ENCODE measurements at regions not wholly inside any gene's neighbourhood (a gene's known extent, or its start where the extent isn't known, plus 50 kb on each side); places are given as distances from the start of the nearest gene placed in this dataset.

- H3K4me3 ChIP-seq (ENCODE audit: low read depth, low read length, poor library complexity, severe bottlenecking): no peak overlapping the region
- DNase-seq (ENCODE audit: low spot score): no peak
- ChIA-PET POLR2A (ENCODE audit: low non-redundant PET) (no interaction called here), CTCF (no interaction called here)
- no peaks in the 10 kb centered on the region for H3K9me3 ChIP-seq (ENCODE audit: low read depth, low read length, poor library complexity, severe bottlenecking)
- no peaks in the 10 kb centered on the region for H3K36me3 ChIP-seq (ENCODE audit: insufficient read depth, low read length, poor library complexity, severe bottlenecking)
- H3K27me3 ChIP-seq (replicated peaks; ENCODE audit: insufficient read depth, low read depth, low read length, poor library complexity): no peaks in the 10 kb centered on the region
- no peak overlapping the region for H3K27ac ChIP-seq (ENCODE audit: low read depth, low read length, poor library complexity, severe bottlenecking)
- TF ChIP-seq EZH2 (IDR thresholded peaks at IDR 0.05; ENCODE audit: borderline replicate concordance, low read depth, low read length, poor library complexity, severe bottlenecking) (no peak), CTCF (conservative IDR thresholded peaks at IDR 0.05; ENCODE audit: low read depth, low read length) (no peak)
- no TSS peak for BruUV-seq (replicated peaks)
- intact Hi-C loops (cut with micrococcal nuclease; ENCODE audit: unreplicated experiment): no loop called here
- peaks cover 14% of the 10 kb centered on the region for H3K4me1 ChIP-seq (ENCODE audit: insufficient read depth, low read length, poor library complexity, severe bottlenecking)
Measured at GRCh38 chr15:47431501-47431900, 285.8 kb upstream of the SEMA6D start.

- intact Hi-C loops (cut with micrococcal nuclease; ENCODE audit: unreplicated experiment): no loop called here
- Histone ChIP-seq H3K9me3 (ENCODE audit: low read depth, low read length, poor library complexity, severe bottlenecking) (no peaks in the 10 kb centered on the region), H3K4me3 (ENCODE audit: low read depth, low read length, poor library complexity, severe bottlenecking) (no peak overlapping the region), H3K27me3 (replicated peaks; ENCODE audit: insufficient read depth, low read depth, low read length, poor library complexity) (no peaks in the 10 kb centered on the region), H3K36me3 (ENCODE audit: insufficient read depth, low read length, poor library complexity, severe bottlenecking) (no peaks in the 10 kb centered on the region), H3K4me1 (ENCODE audit: insufficient read depth, low read length, poor library complexity, severe bottlenecking) (peaks cover 1% of the 10 kb centered on the region), H3K27ac (ENCODE audit: low read depth, low read length, poor library complexity, severe bottlenecking) (no peak overlapping the region)
- POLR2A ChIA-PET (ENCODE audit: low non-redundant PET): no interaction called here
- DNase-seq (ENCODE audit: low spot score): no peak
- BruUV-seq (replicated peaks): no TSS peak
- CTCF ChIA-PET: no interaction called here
- TF ChIP-seq CTCF (conservative IDR thresholded peaks at IDR 0.05; ENCODE audit: low read depth, low read length) (no peak), EZH2 (IDR thresholded peaks at IDR 0.05; ENCODE audit: borderline replicate concordance, low read depth, low read length, poor library complexity, severe bottlenecking) (no peak)
Measured at GRCh38 chr15:47432826-47433225, 284.5 kb upstream of the SEMA6D start.

DNA sequence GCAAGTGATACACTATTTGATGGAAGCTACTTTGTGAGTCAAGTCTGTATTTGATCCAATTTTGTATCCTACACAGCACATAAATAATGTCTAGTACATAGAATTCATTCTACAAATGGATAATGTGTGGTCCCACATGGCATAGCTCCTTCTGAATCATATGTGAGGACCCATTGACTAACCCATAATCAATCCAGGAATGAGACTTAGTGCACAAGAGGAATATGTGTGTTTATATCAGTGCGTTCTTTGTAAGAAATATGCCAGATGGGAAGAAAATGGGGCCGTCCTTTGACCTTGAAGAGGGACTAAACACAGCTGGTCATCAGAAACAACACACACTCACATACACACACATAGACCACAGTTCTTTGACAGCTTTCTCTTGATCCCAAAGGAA lies 282.7 kb upstream of the SEMA6D start:
- no peaks in the 10 kb centered on the region for H3K9me3 ChIP-seq (ENCODE audit: low read depth, low read length, poor library complexity, severe bottlenecking)
- H3K27ac ChIP-seq (ENCODE audit: low read depth, low read length, poor library complexity, severe bottlenecking): no peak overlapping the region
- intact Hi-C loops (cut with micrococcal nuclease; ENCODE audit: unreplicated experiment): no loop called here
- no peak overlapping the region for H3K4me3 ChIP-seq (ENCODE audit: low read depth, low read length, poor library complexity, severe bottlenecking)
- H3K4me1 ChIP-seq (ENCODE audit: insufficient read depth, low read length, poor library complexity, severe bottlenecking): no peaks in the 10 kb centered on the region
- H3K27me3 ChIP-seq (replicated peaks; ENCODE audit: insufficient read depth, low read depth, low read length, poor library complexity): no peaks in the 10 kb centered on the region
- TF ChIP-seq EZH2 (IDR thresholded peaks at IDR 0.05; ENCODE audit: borderline replicate concordance, low read depth, low read length, poor library complexity, severe bottlenecking) (no peak), CTCF (conservative IDR thresholded peaks at IDR 0.05; ENCODE audit: low read depth, low read length) (no peak)
- H3K36me3 ChIP-seq (ENCODE audit: insufficient read depth, low read length, poor library complexity, severe bottlenecking): no peaks in the 10 kb centered on the region
- POLR2A ChIA-PET (ENCODE audit: low non-redundant PET): no interaction called here
- no peak for DNase-seq (ENCODE audit: low spot score)
- CTCF ChIA-PET: no interaction called here
- no TSS peak for BruUV-seq (replicated peaks)
